Brain microvascular endothelial cell (primary cell): ENCODE measurements at regions not wholly inside any gene's neighbourhood (a gene's known extent, or its start where the extent isn't known, plus 50 kb on each side); places are given as distances from the start of the nearest gene placed in this dataset.
A peak's percentile ranks its signal among the peaks of the same experiment; 100 is the strongest.

Experiments
- DNase-seq: peaks from one replicate; pipeline ENCODE4 v3.0.0-alpha.2; 2020
- H3K27ac ChIP-seq: fragments of 250-450 bp; sonication (Bioruptor Pico); 2 replicates; pipeline ENCODE4 v1.5.1; 2020; ENCODE audit warnings: mild to moderate bottlenecking, moderate library complexity
- H3K27me3 ChIP-seq: fragments of 250-450 bp; sonication (Bioruptor Pico); replicated peaks from 2 replicates; pipeline ENCODE4 v1.5.1; 2020; ENCODE audit warnings: mild to moderate bottlenecking
- H3K36me3 ChIP-seq: fragments of 250-450 bp; sonication (Bioruptor Pico); replicated peaks from 2 replicates; pipeline ENCODE4 v1.5.1; 2020; ENCODE audit warnings: mild to moderate bottlenecking
- H3K4me3 ChIP-seq: 2 replicates; pipeline ENCODE4 v1.5.1; 2011; ENCODE audit warnings: low read depth, mild to moderate bottlenecking, control low read depth, low read length, moderate library complexity
- in situ Hi-C: cut with HindIII; loops from 2 replicates; pipeline ENCODE4 v1.10.0; 2017; ENCODE audit warnings: low sequenced_read_pairs, low pct_ligation_motif_present
- TF ChIP-seq, protein P1 (sequence below): IDR thresholded peaks from 2 replicates; pipeline ENCODE4 v1.5.1; 2011; ENCODE audit warnings: low read depth, mild to moderate bottlenecking, moderate library complexity, low read length, control low read depth, inconsistent platforms; ENCODE audit errors: missing control alignments

DNA sequence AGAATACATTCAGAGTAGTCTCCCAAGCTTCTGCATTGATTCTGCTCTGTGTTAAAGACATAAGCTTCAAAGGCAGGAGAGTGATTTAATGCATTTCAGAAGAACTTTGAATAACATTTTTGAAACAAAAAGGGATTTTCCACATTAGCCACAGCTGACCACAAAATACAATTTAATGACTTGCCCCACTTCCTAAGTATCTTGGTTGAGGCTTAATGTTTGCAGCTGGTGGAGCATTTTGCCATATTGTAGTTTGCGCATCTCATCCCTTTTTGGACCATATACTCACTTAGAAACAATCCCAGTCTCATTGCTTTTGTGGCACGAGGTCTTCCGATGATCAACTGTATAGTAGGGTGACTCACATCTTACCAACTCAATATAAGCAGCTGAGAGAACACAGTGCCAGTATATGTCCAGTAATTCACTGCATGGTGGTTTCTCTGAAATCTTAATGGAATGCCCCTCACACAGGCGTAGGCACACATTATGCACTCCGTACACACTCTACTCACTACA, 455.8 kb upstream of the PTGER4 start:
- H3K4me3 ChIP-seq: no peak overlapping the region

GRCh38 chr5:40221796-40222195, 457.9 kb upstream of the PTGER4 start:
- TF ChIP-seq, protein P1, sequence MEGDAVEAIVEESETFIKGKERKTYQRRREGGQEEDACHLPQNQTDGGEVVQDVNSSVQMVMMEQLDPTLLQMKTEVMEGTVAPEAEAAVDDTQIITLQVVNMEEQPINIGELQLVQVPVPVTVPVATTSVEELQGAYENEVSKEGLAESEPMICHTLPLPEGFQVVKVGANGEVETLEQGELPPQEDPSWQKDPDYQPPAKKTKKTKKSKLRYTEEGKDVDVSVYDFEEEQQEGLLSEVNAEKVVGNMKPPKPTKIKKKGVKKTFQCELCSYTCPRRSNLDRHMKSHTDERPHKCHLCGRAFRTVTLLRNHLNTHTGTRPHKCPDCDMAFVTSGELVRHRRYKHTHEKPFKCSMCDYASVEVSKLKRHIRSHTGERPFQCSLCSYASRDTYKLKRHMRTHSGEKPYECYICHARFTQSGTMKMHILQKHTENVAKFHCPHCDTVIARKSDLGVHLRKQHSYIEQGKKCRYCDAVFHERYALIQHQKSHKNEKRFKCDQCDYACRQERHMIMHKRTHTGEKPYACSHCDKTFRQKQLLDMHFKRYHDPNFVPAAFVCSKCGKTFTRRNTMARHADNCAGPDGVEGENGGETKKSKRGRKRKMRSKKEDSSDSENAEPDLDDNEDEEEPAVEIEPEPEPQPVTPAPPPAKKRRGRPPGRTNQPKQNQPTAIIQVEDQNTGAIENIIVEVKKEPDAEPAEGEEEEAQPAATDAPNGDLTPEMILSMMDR: no peak
- in situ Hi-C loops: no loop called here
- peak; percentile 84 for DNase-seq
- peak overlapping the region; percentile 67 for H3K27ac ChIP-seq
- H3K36me3 ChIP-seq: no peaks in the 10 kb centered on the region
- no peaks in the 10 kb centered on the region for H3K27me3 ChIP-seq
- H3K4me3 ChIP-seq: no peak overlapping the region

More for the DNA sequence above, 455.8 kb upstream of the PTGER4 start:
- TF ChIP-seq, protein P1: no peak
- Histone ChIP-seq H3K27ac (peak overlapping the region; percentile 69), H3K27me3 (no peaks in the 10 kb centered on the region), H3K36me3 (no peaks in the 10 kb centered on the region)
- peak; percentile 78 for DNase-seq
- in situ Hi-C loops: no loop called here

GRCh38 chr5:40221255-40221654, 458.5 kb upstream of the PTGER4 start:
- Histone ChIP-seq H3K27me3 (no peaks in the 10 kb centered on the region), H3K36me3 (no peaks in the 10 kb centered on the region), H3K27ac (peak overlapping the region; percentile 67), H3K4me3 (no peak overlapping the region)
- in situ Hi-C loops: no loop called here
- TF ChIP-seq, protein P1: no peak
- DNase-seq: no peak

DNA sequence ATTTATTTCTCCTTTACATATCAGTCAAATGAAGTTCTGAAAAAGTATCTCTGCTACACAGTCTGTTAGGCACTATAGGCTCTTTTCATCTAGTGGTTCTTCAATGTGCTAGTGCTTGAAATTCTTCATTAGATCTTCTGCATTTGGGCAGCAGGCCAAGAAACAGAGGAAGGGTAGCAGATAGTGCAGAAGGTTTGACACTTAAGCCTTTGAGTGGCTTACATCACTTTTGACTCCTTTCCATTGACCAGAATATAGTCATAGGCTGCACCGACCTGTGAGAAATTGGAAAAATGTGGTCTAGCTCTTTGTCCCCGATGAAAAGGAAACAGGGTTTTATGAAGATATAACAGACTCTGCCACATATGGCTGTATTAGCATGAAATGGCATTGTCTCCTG, 459.5 kb upstream of the PTGER4 start:
- in situ Hi-C loops: no loop called here
- Histone ChIP-seq H3K27ac (no peak overlapping the region), H3K4me3 (no peak overlapping the region), H3K36me3 (no peaks in the 10 kb centered on the region), H3K27me3 (no peaks in the 10 kb centered on the region)
- TF ChIP-seq, protein P1: no peak
- no peak for DNase-seq

GRCh38 chr5:40217553-40217952, 462.2 kb upstream of the PTGER4 start:
- no peaks in the 10 kb centered on the region for H3K27me3 ChIP-seq
- no peak overlapping the region for H3K27ac ChIP-seq
- no peaks in the 10 kb centered on the region for H3K36me3 ChIP-seq
- in situ Hi-C loops: no loop called here
- no peak overlapping the region for H3K4me3 ChIP-seq
- TF ChIP-seq, protein P1: no peak
- no peak for DNase-seq

DNA sequence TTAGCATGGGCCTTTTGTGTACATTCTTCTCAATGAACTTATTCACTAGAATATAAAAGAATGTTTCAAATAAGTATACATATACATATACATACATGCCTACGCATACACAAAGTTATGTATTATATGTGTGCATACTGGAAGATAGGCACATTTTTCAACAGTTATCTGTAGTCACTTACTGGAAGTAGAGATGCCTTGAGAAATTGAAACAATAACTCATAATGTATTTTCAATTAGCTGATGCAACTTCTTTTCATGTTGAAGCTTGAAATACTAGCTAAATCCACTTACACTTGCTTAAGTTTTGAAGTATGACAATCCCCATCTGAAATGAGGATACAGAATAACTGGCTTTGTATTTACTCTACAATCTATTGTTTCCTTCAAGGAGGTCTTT, 469.0 kb upstream of the PTGER4 start:
- in situ Hi-C loops: no loop called here
- no peak overlapping the region for H3K27ac ChIP-seq

More for the DNA sequence above, 469.0 kb upstream of the PTGER4 start:
- TF ChIP-seq, protein P1: no peak
- Histone ChIP-seq H3K36me3 (no peaks in the 10 kb centered on the region), H3K27me3 (no peaks in the 10 kb centered on the region), H3K4me3 (no peak overlapping the region)
- DNase-seq: no peak
